Endothelial cell of umbilical vein (primary cell): ENCODE measurements at regions not wholly inside any gene's neighbourhood (a gene's known extent, or its start where the extent isn't known, plus 50 kb on each side); places are given as distances from the start of the nearest gene placed in this dataset.

ENCODE experiments used
- EZH2 ChIP-seq: IDR thresholded peaks from 2 replicates; pipeline ENCODE4 v1.6.1; 2012; ENCODE audit warnings: borderline replicate concordance, low read depth, mild to moderate bottlenecking, moderate library complexity, low read length, inconsistent platforms; ENCODE audit not compliant: severe bottlenecking
- FOS ChIP-seq: IDR thresholded peaks from 2 replicates; pipeline ENCODE4 v1.6.1; 2011; ENCODE audit warnings: mild to moderate bottlenecking, low read length, moderate library complexity, borderline replicate concordance; ENCODE audit not compliant: insufficient read depth
- GATA2 ChIP-seq: IDR thresholded peaks from 2 replicates; pipeline ENCODE4 v1.7.0; 2011; ENCODE audit warnings: low read depth, mild to moderate bottlenecking, moderate library complexity, mixed read lengths, low read length; ENCODE audit not compliant: insufficient read length, insufficient read depth
- POLR2A ChIP-seq: IDR thresholded peaks from 2 replicates; pipeline ENCODE4 v1.6.1; 2012; ENCODE audit warnings: low read depth, mild to moderate bottlenecking, control low read depth, low read length
- TF ChIP-seq, protein P1 (sequence below), 2 donors: IDR thresholded peaks; 1 replicate in 1 of 2; 2 replicates in 1 of 2; pipeline ENCODE4 v1.5.1; 2011; ENCODE audit warnings: low read length in 2 of 2, mild to moderate bottlenecking in 2 of 2, moderate library complexity in 2 of 2, control low read depth in 1 of 2, inconsistent platforms in 1 of 2, low read depth in 1 of 2; ENCODE audit not compliant: insufficient read depth in 1 of 2; ENCODE audit errors: extremely low read depth in 1 of 2

- TF ChIP-seq, protein P1, sequence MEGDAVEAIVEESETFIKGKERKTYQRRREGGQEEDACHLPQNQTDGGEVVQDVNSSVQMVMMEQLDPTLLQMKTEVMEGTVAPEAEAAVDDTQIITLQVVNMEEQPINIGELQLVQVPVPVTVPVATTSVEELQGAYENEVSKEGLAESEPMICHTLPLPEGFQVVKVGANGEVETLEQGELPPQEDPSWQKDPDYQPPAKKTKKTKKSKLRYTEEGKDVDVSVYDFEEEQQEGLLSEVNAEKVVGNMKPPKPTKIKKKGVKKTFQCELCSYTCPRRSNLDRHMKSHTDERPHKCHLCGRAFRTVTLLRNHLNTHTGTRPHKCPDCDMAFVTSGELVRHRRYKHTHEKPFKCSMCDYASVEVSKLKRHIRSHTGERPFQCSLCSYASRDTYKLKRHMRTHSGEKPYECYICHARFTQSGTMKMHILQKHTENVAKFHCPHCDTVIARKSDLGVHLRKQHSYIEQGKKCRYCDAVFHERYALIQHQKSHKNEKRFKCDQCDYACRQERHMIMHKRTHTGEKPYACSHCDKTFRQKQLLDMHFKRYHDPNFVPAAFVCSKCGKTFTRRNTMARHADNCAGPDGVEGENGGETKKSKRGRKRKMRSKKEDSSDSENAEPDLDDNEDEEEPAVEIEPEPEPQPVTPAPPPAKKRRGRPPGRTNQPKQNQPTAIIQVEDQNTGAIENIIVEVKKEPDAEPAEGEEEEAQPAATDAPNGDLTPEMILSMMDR (IDR thresholded peaks at IDR 0.05; ENCODE audit: extremely low read depth in 1 of 2, insufficient read depth in 1 of 2, low read depth in 1 of 2, low read length in 2 of 2): no peak
- TF ChIP-seq GATA2: no peak
- no peak for TF ChIP-seq FOS
- TF ChIP-seq POLR2A: no peak
- no peak for TF ChIP-seq EZH2
These were observed 99.4 kb upstream of the MYOCD start for GRCh38 chr17:12566291-12566690.
